ENCODE measurements at regions not wholly inside any gene's neighbourhood (a gene's known extent, or its start where the extent isn't known, plus 50 kb on each side); places are given as distances from the start of the nearest gene placed in this dataset.
"Not testable (repeated sequence)": the region's sequence is repeated elsewhere in the genome, so short reads cannot be mapped to it uniquely, and the experiment has no call there.

DNA sequence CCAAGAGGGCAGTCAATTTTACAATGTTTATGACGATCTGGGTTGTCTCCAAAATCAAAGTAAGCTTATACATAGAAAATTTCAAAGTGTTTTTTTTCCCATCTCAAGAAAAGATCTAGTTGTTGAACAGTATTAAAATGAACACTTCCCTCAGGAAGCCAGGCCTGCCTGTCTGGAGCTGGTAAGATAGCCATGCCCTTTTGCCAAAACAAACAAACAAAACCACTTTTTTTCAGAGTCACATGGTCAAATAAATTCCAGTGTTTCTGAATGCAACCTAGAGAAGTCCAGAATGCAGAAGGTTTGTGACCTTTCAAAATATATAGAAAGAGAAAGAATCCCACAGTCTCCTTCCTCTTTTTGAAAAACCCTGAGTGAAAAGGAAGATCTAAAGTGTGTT is 178.6 kb upstream of the TSPY4 start:
- WGBS (ENCODE audit: insufficient coverage, low coverage, low lambda C conversion rate, missing lambda C conversion rate), result no CpG with 5 or more reads among the region's 1 CpG
- ATAC-seq, result peak in 1 of 4 donors; percentile 51
- no peak overlapping the region for H3K4me3 ChIP-seq
- intact Hi-C loops (cut with DNase I), result no loop called here
- DNase-seq, result no peak
- no peaks in the 10 kb centered on the region for H3K9me3 ChIP-seq
- H3K27me3 ChIP-seq, result no peaks in the 10 kb centered on the region
- no peak overlapping the region for H3K27ac ChIP-seq
- no peak for TF ChIP-seq POLR2A (IDR thresholded peaks at IDR 0.05)
- TF ChIP-seq, protein P1, sequence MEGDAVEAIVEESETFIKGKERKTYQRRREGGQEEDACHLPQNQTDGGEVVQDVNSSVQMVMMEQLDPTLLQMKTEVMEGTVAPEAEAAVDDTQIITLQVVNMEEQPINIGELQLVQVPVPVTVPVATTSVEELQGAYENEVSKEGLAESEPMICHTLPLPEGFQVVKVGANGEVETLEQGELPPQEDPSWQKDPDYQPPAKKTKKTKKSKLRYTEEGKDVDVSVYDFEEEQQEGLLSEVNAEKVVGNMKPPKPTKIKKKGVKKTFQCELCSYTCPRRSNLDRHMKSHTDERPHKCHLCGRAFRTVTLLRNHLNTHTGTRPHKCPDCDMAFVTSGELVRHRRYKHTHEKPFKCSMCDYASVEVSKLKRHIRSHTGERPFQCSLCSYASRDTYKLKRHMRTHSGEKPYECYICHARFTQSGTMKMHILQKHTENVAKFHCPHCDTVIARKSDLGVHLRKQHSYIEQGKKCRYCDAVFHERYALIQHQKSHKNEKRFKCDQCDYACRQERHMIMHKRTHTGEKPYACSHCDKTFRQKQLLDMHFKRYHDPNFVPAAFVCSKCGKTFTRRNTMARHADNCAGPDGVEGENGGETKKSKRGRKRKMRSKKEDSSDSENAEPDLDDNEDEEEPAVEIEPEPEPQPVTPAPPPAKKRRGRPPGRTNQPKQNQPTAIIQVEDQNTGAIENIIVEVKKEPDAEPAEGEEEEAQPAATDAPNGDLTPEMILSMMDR (IDR thresholded peaks at IDR 0.05), result no peak
- H3K36me3 ChIP-seq, result no peaks in the 10 kb centered on the region
- no peaks in the 10 kb centered on the region for H3K4me1 ChIP-seq

DNA sequence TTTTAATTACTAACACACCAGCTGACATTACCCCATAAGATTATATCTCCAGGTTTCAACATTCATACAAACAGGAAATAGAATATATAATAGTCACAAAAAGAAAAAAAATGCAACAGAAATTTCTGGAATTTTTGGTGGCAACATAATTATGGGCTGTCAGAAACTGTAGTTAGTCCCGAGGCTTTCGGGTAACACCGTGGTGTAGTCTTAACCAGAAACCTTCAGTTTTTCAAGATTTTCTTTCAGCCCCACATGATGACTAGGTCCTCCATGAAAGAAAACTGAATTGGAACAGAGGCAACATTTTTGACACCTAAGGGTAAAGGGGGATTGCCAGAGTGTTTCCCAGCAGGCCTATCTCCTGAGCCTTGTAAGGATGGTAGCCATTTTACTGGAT is 176.9 kb upstream of the TSPY4 start:
- H3K27ac ChIP-seq; H3K36me3 ChIP-seq; H3K4me1 ChIP-seq; H3K9me3 ChIP-seq; DNase-seq; ATAC-seq; intact Hi-C loops (cut with DNase I); H3K27me3 ChIP-seq; H3K4me3 ChIP-seq: not testable (repeated sequence)
- WGBS (ENCODE audit: insufficient coverage, low coverage, low lambda C conversion rate, missing lambda C conversion rate), result no CpG with 5 or more reads among the region's 3 CpGs

DNA sequence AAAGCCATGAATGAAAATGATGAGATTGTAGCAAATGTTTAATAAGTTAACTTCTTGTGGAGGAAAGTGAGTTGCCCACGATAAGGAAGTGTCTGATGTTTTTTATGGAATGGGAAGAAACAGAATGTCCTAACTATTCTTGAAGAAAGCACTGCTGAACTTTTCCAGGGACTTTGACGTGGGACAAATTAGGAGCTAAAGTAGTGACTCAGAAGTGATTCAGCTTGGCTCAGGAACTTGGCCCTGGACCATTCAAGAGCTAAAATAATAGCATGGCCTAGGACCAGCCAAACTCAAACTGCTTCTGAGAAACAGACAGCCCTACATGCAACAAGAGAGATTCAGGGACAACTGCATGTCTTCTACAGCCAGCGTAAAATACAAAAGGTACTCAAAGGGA is 176.3 kb upstream of the TSPY4 start:
- H3K4me1 ChIP-seq; H3K4me3 ChIP-seq; DNase-seq; intact Hi-C loops (cut with DNase I); H3K9me3 ChIP-seq; H3K36me3 ChIP-seq; H3K27ac ChIP-seq; H3K27me3 ChIP-seq; ATAC-seq: not testable (repeated sequence)
- WGBS (ENCODE audit: insufficient coverage, low coverage, low lambda C conversion rate, missing lambda C conversion rate), result no CpG with 5 or more reads among the region's 3 CpGs

DNA sequence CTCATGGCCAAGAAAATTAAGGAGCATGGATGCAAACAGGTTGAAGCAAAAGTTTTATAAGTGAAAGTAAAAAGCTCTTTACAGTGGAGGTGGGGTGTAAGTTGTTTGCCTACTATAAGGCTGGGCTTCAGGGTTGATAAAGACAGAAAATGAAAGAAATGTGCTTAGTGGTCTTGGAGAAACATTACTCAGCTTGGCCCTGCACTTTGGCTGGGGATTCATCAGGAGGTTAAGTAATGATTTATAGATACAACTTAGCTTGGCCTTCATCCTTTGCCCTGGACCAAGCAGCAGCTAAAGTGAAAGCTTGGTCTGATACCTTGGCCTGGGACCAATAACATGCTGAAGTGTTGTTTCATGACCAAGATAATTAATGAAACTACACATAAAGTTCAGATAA is 175.3 kb upstream of the TSPY4 start:
- H3K4me3 ChIP-seq; DNase-seq; H3K36me3 ChIP-seq; H3K27ac ChIP-seq; H3K27me3 ChIP-seq; H3K9me3 ChIP-seq; ATAC-seq; H3K4me1 ChIP-seq; intact Hi-C loops (cut with DNase I): not testable (repeated sequence)

DNA sequence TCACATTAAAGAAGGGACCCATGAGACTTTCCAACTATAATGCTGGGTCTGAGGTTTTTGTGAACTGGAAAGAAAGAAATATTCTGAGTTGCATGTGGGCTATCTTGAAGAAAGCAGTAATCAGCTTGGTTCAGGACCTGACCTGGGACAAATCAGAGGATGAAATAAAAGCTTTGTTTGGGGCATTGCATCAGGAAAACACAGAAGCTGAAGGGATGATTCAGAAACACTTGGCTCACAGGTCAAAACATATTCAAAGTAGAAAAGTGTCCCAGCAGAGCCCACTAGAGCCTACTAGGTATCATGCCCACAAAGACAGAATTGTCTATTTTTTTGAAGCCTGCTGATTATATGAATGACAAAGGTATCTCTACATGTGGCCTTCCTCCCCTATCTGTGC is 174.8 kb upstream of the TSPY4 start:
- H3K27me3 ChIP-seq; H3K27ac ChIP-seq; H3K9me3 ChIP-seq; intact Hi-C loops (cut with DNase I); DNase-seq; ATAC-seq; H3K4me3 ChIP-seq; H3K36me3 ChIP-seq; H3K4me1 ChIP-seq: not testable (repeated sequence)

DNA sequence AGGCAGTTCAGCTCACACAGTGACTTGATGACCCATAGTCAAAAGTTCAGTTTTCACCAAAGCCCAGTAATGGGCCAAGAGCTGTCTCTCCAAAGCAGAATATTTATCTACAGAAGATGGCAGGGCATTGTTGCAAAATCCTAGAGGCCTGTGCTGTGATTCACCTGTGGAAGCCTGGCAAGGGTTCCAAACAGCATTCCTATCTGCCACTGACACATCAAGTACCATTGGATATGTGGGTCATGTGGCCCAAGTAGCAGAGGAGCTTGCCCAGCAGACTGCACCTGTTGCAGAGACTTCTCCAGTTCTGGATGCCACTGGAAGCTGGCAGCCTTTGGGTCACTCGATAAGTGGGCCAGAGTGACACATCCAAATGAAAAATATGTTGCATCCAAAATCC is 159.6 kb upstream of the TSPY4 start:
- H3K4me3 ChIP-seq; ATAC-seq; H3K27me3 ChIP-seq; H3K4me1 ChIP-seq; H3K36me3 ChIP-seq; H3K27ac ChIP-seq; intact Hi-C loops (cut with DNase I); DNase-seq; H3K9me3 ChIP-seq: not testable (repeated sequence)
- no CpG with 5 or more reads among the region's 1 CpG for WGBS (ENCODE audit: insufficient coverage, low coverage, low lambda C conversion rate, missing lambda C conversion rate)

DNA sequence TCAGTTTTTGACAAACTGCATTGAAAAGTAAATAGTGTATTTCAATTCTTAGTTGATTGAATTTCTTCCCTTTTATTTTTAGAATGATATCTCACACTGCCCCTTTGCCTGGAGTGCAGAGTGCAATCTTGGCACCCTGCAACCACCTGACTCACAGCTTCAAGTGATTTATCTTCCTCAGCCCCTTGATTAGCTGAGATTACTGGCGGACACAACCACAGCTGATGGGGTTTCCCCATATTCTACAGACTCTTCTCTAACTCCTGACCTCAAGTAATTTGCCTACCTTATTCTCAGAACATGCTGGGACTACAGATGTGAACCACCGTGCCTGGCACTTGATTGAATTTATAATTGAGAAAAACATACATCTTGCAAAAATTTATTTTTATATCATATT is 152.4 kb upstream of the TSPY4 start:
- H3K4me3 ChIP-seq; DNase-seq; H3K9me3 ChIP-seq; H3K27me3 ChIP-seq; H3K27ac ChIP-seq; H3K36me3 ChIP-seq; ATAC-seq; H3K4me1 ChIP-seq; intact Hi-C loops (cut with DNase I): not testable (repeated sequence)
- no CpG with 5 or more reads among the region's 2 CpGs for WGBS (ENCODE audit: insufficient coverage, low coverage, low lambda C conversion rate, missing lambda C conversion rate)

DNA sequence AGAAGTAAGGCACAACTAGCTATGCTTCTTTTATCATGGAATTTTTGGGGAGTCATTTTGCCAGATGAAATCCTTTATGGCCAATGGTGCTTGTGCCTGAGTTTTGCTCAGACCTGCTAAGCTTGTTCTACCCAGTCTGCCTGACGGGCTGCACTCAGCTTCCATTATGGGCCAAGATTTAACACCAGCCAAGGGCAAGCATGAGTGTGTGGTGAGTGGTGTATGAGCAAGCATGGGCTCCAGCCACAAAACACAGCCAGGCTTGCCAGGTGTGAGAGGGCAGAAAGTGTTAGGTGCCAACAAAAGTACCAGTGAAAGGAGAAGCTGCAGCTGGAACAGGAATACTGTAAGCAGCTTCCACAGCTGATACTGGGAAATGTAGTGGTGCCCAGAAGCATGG is 130.2 kb upstream of the TSPY4 start:
- H3K9me3 ChIP-seq; DNase-seq; H3K4me3 ChIP-seq; H3K4me1 ChIP-seq; H3K36me3 ChIP-seq; H3K27me3 ChIP-seq; intact Hi-C loops (cut with DNase I); H3K27ac ChIP-seq; ATAC-seq: not testable (repeated sequence)
- WGBS (ENCODE audit: insufficient coverage, low coverage, low lambda C conversion rate, missing lambda C conversion rate), result no CpG with 5 or more reads among the region's 1 CpG

All from right lobe of liver (tissue), 6 donors.